OCI-LY3 (cell line): ENCODE measurements at regions not wholly inside any gene's neighbourhood (a gene's known extent, or its start where the extent isn't known, plus 50 kb on each side); places are given as distances from the start of the nearest gene placed in this dataset.
"Not testable (repeated sequence)": the region's sequence is repeated elsewhere in the genome, so short reads cannot be mapped to it uniquely, and the experiment has no call there.

Source experiments
- CTCF ChIP-seq: fragments of 200-600, 300-600 bp; sonication (generic); IDR thresholded peaks from 2 replicates; pipeline ENCODE4 v1.5.1; 2014; ENCODE audit warnings: antibody characterized with exemption, low read length, low read depth
- EZH2phosphoT487 ChIP-seq: fragments of 200-600 bp; shearing (Covaris generic); IDR thresholded peaks from 2 replicates; pipeline ENCODE4 v1.6.1; 2018; ENCODE audit warnings: antibody characterized with exemption, mixed run types, low read depth

GRCh38 chr10:2315045-2315485 lies 577.7 kb upstream of the ADARB2 start:
- TF ChIP-seq EZH2phosphoT487, CTCF: not testable (repeated sequence)
